Glutamatergic neuron (in vitro differentiated cells): ENCODE measurements at regions not wholly inside any gene's neighbourhood (a gene's known extent, or its start where the extent isn't known, plus 50 kb on each side); places are given as distances from the start of the nearest gene placed in this dataset.

Experiments
- DNase-seq: peaks from one replicate; pipeline ENCODE4 v3.0.0; 2022
- H3K27ac Mint-ChIP-seq: one replicate; pipeline ENCODE4 v1.8.0; 2020; ENCODE audit warnings: mild to moderate bottlenecking, mixed read lengths, inconsistent platforms; ENCODE audit not compliant: unreplicated experiment
- H3K27me3 Mint-ChIP-seq: one replicate; pipeline ENCODE4 v1.8.0; 2020; ENCODE audit warnings: mild to moderate bottlenecking, moderate library complexity, mixed read lengths, inconsistent platforms; ENCODE audit not compliant: unreplicated experiment
- H3K36me3 Mint-ChIP-seq: one replicate; pipeline ENCODE4 v1.8.0; 2020; ENCODE audit warnings: mild to moderate bottlenecking, mixed read lengths, inconsistent platforms; ENCODE audit not compliant: unreplicated experiment
- H3K4me1 Mint-ChIP-seq: one replicate; pipeline ENCODE4 v1.8.0; 2020; ENCODE audit warnings: mild to moderate bottlenecking, low read depth, mixed read lengths, inconsistent platforms; ENCODE audit not compliant: unreplicated experiment
- H3K4me3 Mint-ChIP-seq: one replicate; pipeline ENCODE4 v1.8.0; 2020; ENCODE audit warnings: mild to moderate bottlenecking, mixed read lengths, inconsistent platforms; ENCODE audit not compliant: unreplicated experiment
- H3K9me3 Mint-ChIP-seq: one replicate; pipeline ENCODE4 v1.8.0; 2020; ENCODE audit warnings: mild to moderate bottlenecking, moderate library complexity, mixed read lengths, inconsistent platforms; ENCODE audit not compliant: unreplicated experiment
- CTCF ChIP-seq: fragments of 200-600 bp; sonication (generic); IDR thresholded peaks from one replicate; pipeline ENCODE4 v1.5.0; 2021; ENCODE audit not compliant: partially characterized antibody, unreplicated experiment

GRCh38 chr3:124108446-124108845 lies 116.5 kb upstream of the ROPN1 start:
- Mint-ChIP-seq H3K4me1 (peaks cover 28% of the 10 kb centered on the region), H3K27me3 (no peaks in the 10 kb centered on the region)

GRCh38 chr3:124113485-124113884 lies 121.6 kb upstream of the ROPN1 start:
- H3K4me1 Mint-ChIP-seq = peaks cover 67% of the 10 kb centered on the region
- peaks cover 37% of the 10 kb centered on the region for H3K9me3 Mint-ChIP-seq
- DNase-seq = no peak
- peak overlapping the region; percentile 99 for H3K27ac Mint-ChIP-seq
- H3K36me3 Mint-ChIP-seq = peaks cover 6% of the 10 kb centered on the region
- H3K27me3 Mint-ChIP-seq = peaks cover 22% of the 10 kb centered on the region
- H3K4me3 Mint-ChIP-seq = peak overlapping the region; percentile 72
- TF ChIP-seq CTCF = no peak

More at GRCh38 chr3:124108446-124108845, 116.5 kb upstream of the ROPN1 start:
- H3K4me3 Mint-ChIP-seq = no peak overlapping the region
- DNase-seq = no peak
- H3K27ac Mint-ChIP-seq = no peak overlapping the region
- peaks cover 6% of the 10 kb centered on the region for H3K36me3 Mint-ChIP-seq
- H3K9me3 Mint-ChIP-seq = peaks cover 18% of the 10 kb centered on the region
- TF ChIP-seq CTCF = no peak

GRCh38 chr3:124115279-124115678 lies 123.4 kb upstream of the ROPN1 start:
- TF ChIP-seq CTCF = no peak
- peak overlapping the region; percentile 60 for H3K4me3 Mint-ChIP-seq
- peaks cover 49% of the 10 kb centered on the region for H3K9me3 Mint-ChIP-seq
- peaks cover 85% of the 10 kb centered on the region for H3K4me1 Mint-ChIP-seq
- H3K36me3 Mint-ChIP-seq = peaks cover 6% of the 10 kb centered on the region
- peaks cover 34% of the 10 kb centered on the region for H3K27me3 Mint-ChIP-seq
- DNase-seq = no peak
- H3K27ac Mint-ChIP-seq = peak overlapping the region; percentile 99

GRCh38 chr3:124115956-124116355 lies 124.0 kb upstream of the ROPN1 start:
- H3K36me3 Mint-ChIP-seq = no peaks in the 10 kb centered on the region
- peaks cover 37% of the 10 kb centered on the region for H3K27me3 Mint-ChIP-seq
- no peak for TF ChIP-seq CTCF
- H3K9me3 Mint-ChIP-seq = peaks cover 47% of the 10 kb centered on the region
- H3K4me1 Mint-ChIP-seq = peaks cover 85% of the 10 kb centered on the region
- no peak for DNase-seq
- H3K4me3 Mint-ChIP-seq = peak overlapping the region; percentile 60
- H3K27ac Mint-ChIP-seq = peak overlapping the region; percentile 99

GRCh38 chr3:124116906-124117305 lies 125.0 kb upstream of the ROPN1 start:
- H3K4me1 Mint-ChIP-seq = peaks cover 89% of the 10 kb centered on the region

More at GRCh38 chr3:124116906-124117305, 125.0 kb upstream of the ROPN1 start:
- H3K27me3 Mint-ChIP-seq = peaks cover 37% of the 10 kb centered on the region
- peak overlapping the region; percentile 88 for H3K4me3 Mint-ChIP-seq
- H3K27ac Mint-ChIP-seq = peak overlapping the region; percentile 99
- no peaks in the 10 kb centered on the region for H3K36me3 Mint-ChIP-seq
- peak; percentile 67 for DNase-seq
- peaks cover 49% of the 10 kb centered on the region for H3K9me3 Mint-ChIP-seq
- TF ChIP-seq CTCF = no peak
